GM12878 (cell line): ENCODE measurements at regions not wholly inside any gene's neighbourhood (a gene's known extent, or its start where the extent isn't known, plus 50 kb on each side); places are given as distances from the start of the nearest gene placed in this dataset.
A peak's percentile ranks its signal among the peaks of the same experiment; 100 is the strongest.

Experiments
- ATAC-seq: fragments of 200-7000 bp; cut with Tn5 transposase; 3 replicates; pipeline ENCODE4 v1.9.1; 2020; ENCODE audit warnings: mild to moderate bottlenecking, moderate library complexity
- BruUV-seq: library from RNA; stranded (reverse); fragments of 400-500 nt; replicated peaks from 2 replicates; lab custom pipeline; 2021; lab: Mats Ljungman, UMichigan
- CTCF ChIA-PET: fragments of 300-600 bp; sonication (Branson Sonifier 250); formaldehyde crosslinking; extraction: SDS; loops from one replicate; lab custom pipeline; 2021; ENCODE audit warnings: inconsistent platforms; lab: Yijun Ruan, JAX
- POLR2A ChIA-PET: fragments of 350-600 bp; formaldehyde crosslinking; extraction: SDS; loops from one replicate; lab custom pipeline; 2021; ENCODE audit warnings: inconsistent platforms; lab: Charles Lee
- RAD21 ChIA-PET: fragments of 300-600 bp; sonication (Branson Sonifier 250); formaldehyde crosslinking; loops from one replicate; lab custom pipeline; 2023; ENCODE audit warnings: antibody characterized with exemption; ENCODE audit not compliant: unreplicated experiment; lab: Charles Lee
- SMC1A ChIA-PET: fragments of 300-600 bp; sonication (Branson Sonifier 250); formaldehyde crosslinking; loops from one replicate; lab custom pipeline; 2023; ENCODE audit not compliant: unreplicated experiment, uncharacterized antibody; lab: Charles Lee
- DNase-seq: peaks from one replicate; pipeline ENCODE4 v3.0.0-alpha.2; 2011; ENCODE audit warnings: low read depth, low spot score
- FAIRE-seq: peaks from 3 replicates; lab custom pipeline; 2011; peaks lifted over from hg19 to GRCh38; lab: Jason Lieb, UNC
- H2AFZ ChIP-seq: 2 replicates; pipeline ENCODE4 v1.6.0; 2011; ENCODE audit warnings: low read depth, low read length, control low read depth; ENCODE audit not compliant: control insufficient read depth
- H3K27ac ChIP-seq: 2 replicates; pipeline ENCODE4 v1.5.1; 2011; ENCODE audit warnings: control low read depth; ENCODE audit not compliant: control insufficient read depth, insufficient read depth
- H3K27me3 ChIP-seq, 2 experiments: replicated peaks in 1 of 2; 2 replicates each; pipeline versions ENCODE4 v1.6.0 to v1.6.1; 2011; ENCODE audit warnings: low read length in 1 of 2; ENCODE audit not compliant: control insufficient read depth in 2 of 2, insufficient read depth in 2 of 2
- H3K36me3 ChIP-seq, 2 experiments: 2 replicates each; pipeline ENCODE4 v1.5.1; 2011; ENCODE audit warnings: low read length in 1 of 2; ENCODE audit not compliant: control insufficient read depth in 2 of 2, insufficient read depth in 2 of 2
- H3K4me1 ChIP-seq: 2 replicates; pipeline ENCODE4 v1.6.1; 2011; ENCODE audit warnings: mild to moderate bottlenecking, low read length, moderate library complexity, mixed read lengths; ENCODE audit not compliant: control insufficient read depth, insufficient read depth
- H3K4me2 ChIP-seq: 2 replicates; pipeline ENCODE4 v1.6.0; 2011; ENCODE audit warnings: control low read depth; ENCODE audit not compliant: control insufficient read depth, insufficient read depth
- H3K4me3 ChIP-seq: fragments of 200-600 bp; sonication (generic); 2 replicates; pipeline ENCODE4 v1.5.1; 2016
- H3K79me2 ChIP-seq: 2 replicates; pipeline ENCODE4 v1.6.0; 2011; ENCODE audit warnings: low read length; ENCODE audit not compliant: control insufficient read depth, insufficient read depth
- H3K9ac ChIP-seq: 2 replicates; pipeline ENCODE4 v1.8.0; 2011; ENCODE audit warnings: low read length, control low read depth, mixed read lengths; ENCODE audit not compliant: control insufficient read depth, insufficient read depth
- H3K9me3 ChIP-seq: replicated peaks from 3 replicates; pipeline ENCODE4 v1.5.1; 2011; ENCODE audit warnings: mild to moderate bottlenecking, low read length; ENCODE audit not compliant: control insufficient read depth, insufficient read depth
- H4K20me1 ChIP-seq: 2 replicates; pipeline ENCODE4 v1.6.0; 2011; ENCODE audit not compliant: control insufficient read depth, insufficient read depth
- CTCF ChIP-seq, 3 experiments: IDR thresholded peaks in 2 of 3; conservative IDR thresholded peaks in 1 of 3; 2 replicates each; pipeline ENCODE4 v1.5.1; 2011; ENCODE audit warnings: low read depth in 3 of 3, low read length in 3 of 3, mild to moderate bottlenecking in 3 of 3, control low read depth in 2 of 3, moderate library complexity in 2 of 3, inconsistent platforms in 1 of 3, mixed read lengths in 1 of 3; ENCODE audit not compliant: control insufficient read depth in 2 of 3, insufficient read depth in 1 of 3; ENCODE audit errors: extremely low read depth in 1 of 3
- TCF7 ChIP-seq: IDR thresholded peaks from 2 replicates; pipeline ENCODE4 v1.6.1; 2014; ENCODE audit warnings: antibody characterized with exemption, borderline replicate concordance
- WGBS: methylation state at CpG from one replicate; pipeline ENCODE4 v1.1.6; 2016; ENCODE audit warnings: low lambda C conversion rate; ENCODE audit not compliant: insufficient replicate concordance, insufficient coverage; ENCODE audit errors: missing lambda C conversion rate; 5-methylcytosine and 5-hydroxymethylcytosine counted together
- in situ Hi-C: fragments of 300-500 bp; cut with MboI; formaldehyde crosslinking; loops from 9 replicates; pipeline ENCODE4 v1.14.3; 2018; ENCODE audit warnings: mixed read lengths
- intact Hi-C: fragments of 100-400 bp; cut with micrococcal nuclease; formaldehyde crosslinking; loops from one replicate; pipeline ENCODE4 v1.14.2; 2022; ENCODE audit not compliant: unreplicated experiment

- no peak for FAIRE-seq
- intact Hi-C loops (no loop called here), in situ Hi-C loops (no loop called here)
- Histone ChIP-seq H3K9me3 (no peaks in the 10 kb centered on the region), H3K4me1 (peaks cover 20% of the 10 kb centered on the region), H3K9ac (no peak overlapping the region), H3K27me3 (no peaks in the 10 kb centered on the region; a peak in 2 of 4 replicates), H3K79me2 (no peaks in the 10 kb centered on the region), H4K20me1 (no peaks in the 10 kb centered on the region), H3K27ac (no peak overlapping the region), H3K4me2 (no peak overlapping the region), H3K36me3 (no peaks in the 10 kb centered on the region), H2AFZ (no peak overlapping the region), H3K4me3 (no peak overlapping the region)
- BruUV-seq: no TSS peak
- ChIA-PET CTCF (interaction anchor here (1.6 to 4.7 kb wide), 6 partner anchors 11 to 152 kb away, joined by 3 to 24 read pairs (median 8); no protein-coding TSS in a partner anchor), POLR2A (interaction anchor here (0.5 kb wide), 1 partner anchor 749 kb away, joined by 5 read pairs; no protein-coding TSS in a partner anchor), RAD21 (no interaction called here), SMC1A (interaction anchor here (5.2 kb wide), 1 partner anchor 18 kb away, joined by 27 read pairs; no protein-coding TSS in a partner anchor)
- 26% methylated on average over 29 of the region's 42 CpGs for WGBS
- no peak for TF ChIP-seq TCF7
- peak in 2 of 3 experiments; percentile 27 to 28; a peak in 1 of 6 replicates for TF ChIP-seq CTCF (IDR thresholded peaks at IDR 0.05 in 2 of 3, conservative IDR thresholded peaks at IDR 0.05 in 1 of 3; ENCODE audit: control insufficient read depth in 2 of 3, extremely low read depth in 1 of 3, insufficient read depth in 1 of 3, low read depth in 3 of 3, low read length in 3 of 3)
- ATAC-seq: no peak
- DNase-seq: no peak
Observed at GRCh38 chr6:41442800-41443501, 103.2 kb upstream of the FOXP4 start.
